HG03095 (cell line): ENCODE measurements at regions not wholly inside any gene's neighbourhood (a gene's known extent, or its start where the extent isn't known, plus 50 kb on each side); places are given as distances from the start of the nearest gene placed in this dataset.

Experiments used
- ATAC-seq: cut with Tn5 transposase; IDR thresholded peaks from one replicate; pipeline ENCODE4 v1.9.1; 2021; ENCODE audit warnings: moderate library complexity; ENCODE audit not compliant: unreplicated experiment

GRCh38 chr9:86732514-86733171 is 214.7 kb downstream of the GAS1 start:
- ATAC-seq, result no peak

GRCh38 chr9:86731511-86732063 is 215.7 kb downstream of the GAS1 start:
- no peak for ATAC-seq

- no peak for ATAC-seq
Measured at GRCh38 chr9:86730163-86730928, 217.0 kb downstream of the GAS1 start.

DNA sequence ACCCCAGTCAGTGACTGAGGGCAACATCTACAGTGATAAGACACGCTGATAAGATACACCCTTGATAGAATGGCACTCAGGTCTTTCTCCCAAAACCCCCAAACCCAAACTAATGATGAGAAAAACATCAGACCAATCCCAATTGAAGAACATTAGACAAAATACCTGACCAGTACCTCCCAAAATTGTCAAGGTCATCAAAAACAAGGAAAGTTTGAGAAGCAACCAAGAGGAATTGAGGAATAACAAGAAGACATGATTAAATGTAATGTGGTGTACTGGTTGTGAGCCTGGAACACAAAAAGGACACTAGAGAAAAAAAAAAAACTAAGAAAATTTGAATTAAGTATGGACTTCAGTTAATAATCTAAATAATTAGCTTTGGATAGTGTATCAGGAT is 222.8 kb downstream of the GAS1 start:
- no peak for ATAC-seq

DNA sequence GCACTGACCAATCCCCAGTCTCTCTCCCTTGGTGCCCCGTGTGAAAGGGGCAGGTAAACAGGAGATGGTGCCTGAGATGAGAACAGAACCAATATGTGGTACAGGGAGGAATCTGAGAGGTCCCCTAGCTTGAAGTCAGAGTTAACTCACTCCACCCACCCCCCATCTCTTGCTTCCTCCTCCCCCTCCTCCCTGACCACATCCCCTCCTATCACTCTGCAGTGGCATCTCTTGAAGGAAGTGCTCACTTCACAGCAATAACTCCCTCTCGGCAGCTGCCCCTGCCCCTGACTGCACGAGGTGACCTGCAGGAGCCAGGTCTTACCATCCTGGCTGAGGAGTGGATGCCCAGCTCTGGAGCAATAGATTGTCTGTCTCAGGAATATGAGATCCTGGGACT is 224.0 kb downstream of the GAS1 start:
- no peak for ATAC-seq

- ATAC-seq, result no peak
Measured at GRCh38 chr9:86722706-86723075, 224.6 kb downstream of the GAS1 start.

DNA sequence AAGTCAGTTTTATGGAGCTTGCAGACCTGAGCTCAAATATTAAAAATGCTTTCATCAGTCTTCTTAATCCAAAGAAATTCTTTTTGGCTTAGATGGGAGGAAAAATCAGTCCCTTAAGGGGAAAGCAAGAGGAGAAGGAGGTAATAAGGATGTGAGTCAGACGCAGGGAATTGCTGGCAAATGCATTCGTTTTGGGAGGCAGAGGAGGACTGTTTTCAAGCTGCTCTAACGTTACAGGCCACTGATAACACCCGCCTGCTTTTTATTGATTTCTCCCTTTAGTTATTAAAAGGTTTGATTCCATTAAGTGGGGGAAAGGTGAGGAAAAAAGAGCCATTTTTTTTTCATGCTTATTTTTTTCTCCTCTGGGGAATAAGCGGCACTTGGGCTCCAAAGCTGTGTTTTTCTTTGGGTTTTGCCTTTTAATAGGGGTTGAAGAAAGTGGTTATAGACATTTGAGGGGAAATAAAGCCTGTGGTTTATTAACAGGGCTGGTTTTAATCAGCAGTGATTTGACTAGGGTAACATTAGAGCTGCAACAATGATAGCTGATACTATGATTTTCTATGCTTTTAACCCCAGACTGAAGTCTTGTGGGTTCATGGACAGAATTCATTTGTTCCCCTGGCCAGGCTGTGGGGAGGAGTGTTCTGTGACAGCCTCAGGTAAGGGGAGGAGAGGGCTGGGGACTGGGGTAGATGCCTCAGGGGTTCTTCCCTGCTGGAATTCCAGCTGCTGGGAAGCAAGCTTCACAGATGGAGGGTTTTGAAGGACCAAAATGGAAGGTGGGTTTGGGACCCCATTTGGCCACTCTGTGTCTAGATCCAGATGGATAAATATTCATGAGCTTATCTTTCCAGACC is 225.2 kb downstream of the GAS1 start:
- ATAC-seq, result no peak

- ATAC-seq, result no peak
Measured at GRCh38 chr9:86721226-86721781, 226.0 kb downstream of the GAS1 start.

- ATAC-seq, result no peak
Measured at GRCh38 chr9:86720639-86721225, 226.6 kb downstream of the GAS1 start.

DNA sequence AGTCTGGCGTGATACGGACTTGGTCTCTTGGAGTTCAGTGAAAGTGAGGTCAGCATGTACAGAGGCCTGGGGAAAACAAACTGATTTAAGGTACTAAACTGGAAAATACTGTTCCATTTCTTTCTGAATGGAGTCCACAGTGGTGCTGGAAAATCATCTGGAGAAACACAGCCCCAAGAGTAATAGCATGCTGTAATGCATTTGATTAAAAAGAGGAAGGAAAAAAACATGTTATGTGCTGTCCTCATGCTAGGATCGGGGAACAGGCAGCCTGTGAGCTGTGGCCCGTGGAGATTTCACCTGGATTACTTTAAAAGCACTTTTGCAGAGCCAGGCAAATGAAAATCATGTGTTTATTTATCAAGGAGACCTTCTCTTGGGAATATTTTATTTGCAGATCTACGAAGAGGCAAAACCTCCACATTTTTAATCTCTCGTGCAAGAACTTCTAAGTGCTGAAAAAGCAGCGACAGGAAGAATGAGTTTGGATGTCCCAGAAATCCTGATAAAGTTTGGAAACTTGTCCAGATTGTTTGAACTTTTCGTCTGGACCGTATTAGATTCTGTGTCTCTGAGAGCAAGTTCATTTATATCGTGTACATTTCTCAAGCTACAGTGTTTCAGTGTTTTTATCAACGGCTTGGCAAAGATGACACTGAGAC is 228.8 kb downstream of the GAS1 start:
- no peak for ATAC-seq

GRCh38 chr9:86716326-86716922 is 230.9 kb downstream of the GAS1 start:
- no peak for ATAC-seq

- ATAC-seq, result no peak
Measured at GRCh38 chr9:86714999-86715398, 232.3 kb downstream of the GAS1 start.

GRCh38 chr9:86713970-86714369 is 233.3 kb downstream of the GAS1 start:
- no peak for ATAC-seq

DNA sequence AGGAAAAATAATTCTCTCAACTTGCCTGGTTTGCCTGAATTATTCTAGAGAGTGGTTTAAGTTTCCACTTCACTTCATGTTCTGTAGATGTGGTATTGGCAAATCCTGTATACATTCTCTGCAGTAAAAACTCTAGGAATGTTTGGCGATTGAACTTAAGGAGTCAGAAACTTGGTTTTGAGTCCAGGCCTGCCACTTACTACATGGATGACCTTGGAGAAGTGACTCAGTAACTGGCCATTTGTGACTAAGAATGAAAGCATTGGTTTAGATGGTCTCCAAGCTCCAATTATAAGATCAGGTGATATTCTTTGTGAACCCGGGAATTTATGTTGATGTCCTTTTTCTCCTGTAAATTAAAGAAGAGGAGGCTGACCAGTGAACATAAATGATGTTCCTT is 233.8 kb downstream of the GAS1 start:
- no peak for ATAC-seq

DNA sequence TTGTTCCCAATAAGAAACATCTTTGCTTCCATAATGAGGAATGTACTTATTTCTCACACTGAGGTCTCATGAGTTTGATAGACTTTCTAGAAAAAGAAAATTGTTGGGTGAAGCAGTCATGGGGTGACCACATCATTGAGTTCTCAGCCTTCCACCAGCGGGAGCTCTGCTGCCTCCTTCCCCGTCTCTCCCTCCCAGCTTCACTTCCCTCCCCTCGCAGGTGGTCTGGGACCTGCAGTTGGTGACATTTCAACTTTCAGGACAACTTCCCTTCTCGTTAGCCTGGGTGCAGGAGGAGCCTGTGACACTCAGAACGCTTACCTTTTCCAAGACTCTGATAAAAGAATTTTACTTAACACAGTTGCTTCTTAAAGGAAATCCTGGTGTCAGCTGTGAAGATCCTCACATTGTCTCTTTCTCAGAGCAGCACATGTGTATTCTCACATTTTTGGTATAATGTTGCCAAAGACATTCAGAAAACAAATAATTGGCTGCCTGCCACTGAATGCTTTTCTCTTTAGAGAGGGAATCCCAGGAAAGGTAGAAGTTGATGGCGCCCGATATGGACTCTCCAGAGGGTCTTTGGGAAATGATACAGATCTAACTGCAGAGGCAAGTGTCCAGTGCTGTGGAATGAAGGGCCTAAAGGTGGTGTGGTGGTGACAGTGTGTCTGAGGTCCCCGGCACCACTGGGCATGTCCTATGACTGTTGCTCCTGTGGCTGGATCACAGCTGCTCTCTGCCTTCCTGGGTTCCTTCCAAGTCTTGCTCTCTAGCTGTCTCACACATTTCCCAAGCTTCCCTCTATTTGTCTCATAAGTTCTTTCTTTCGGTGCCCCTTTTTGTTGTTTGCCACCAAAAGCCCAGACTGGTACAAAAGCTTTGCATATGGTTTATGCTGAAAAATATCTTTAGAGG is 238.1 kb downstream of the GAS1 start:
- no peak for ATAC-seq

- no peak for ATAC-seq
Measured at GRCh38 chr9:86707932-86708510, 239.3 kb downstream of the GAS1 start.

GRCh38 chr9:86706391-86706790 is 240.9 kb downstream of the GAS1 start:
- no peak for ATAC-seq

DNA sequence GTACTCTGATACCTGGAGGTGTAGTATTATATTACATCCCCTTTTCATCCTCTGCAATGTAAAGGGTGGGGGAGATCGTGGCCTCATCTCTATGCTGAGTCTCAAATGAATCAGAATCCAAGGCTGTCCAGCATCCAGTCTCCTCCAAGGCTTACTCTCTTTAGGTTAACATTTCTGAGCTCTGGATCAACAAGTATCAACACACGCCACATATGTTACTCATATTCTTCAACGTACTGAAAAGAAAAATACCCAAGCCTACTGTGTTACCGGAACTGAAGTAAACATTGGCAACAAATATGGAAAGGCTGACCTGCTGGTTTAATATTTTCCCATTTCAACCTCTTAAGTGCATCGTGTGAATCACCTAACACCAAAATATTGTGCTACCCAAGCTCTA is 241.8 kb downstream of the GAS1 start:
- no peak for ATAC-seq
